ENCODE measurements at regions not wholly inside any gene's neighbourhood (a gene's known extent, or its start where the extent isn't known, plus 50 kb on each side); places are given as distances from the start of the nearest gene placed in this dataset.

- no peak for TF ChIP-seq MBNL3 (CRISPR knock-in tag; conservative IDR thresholded peaks at IDR 0.05)
- TF ChIP-seq, protein P1, sequence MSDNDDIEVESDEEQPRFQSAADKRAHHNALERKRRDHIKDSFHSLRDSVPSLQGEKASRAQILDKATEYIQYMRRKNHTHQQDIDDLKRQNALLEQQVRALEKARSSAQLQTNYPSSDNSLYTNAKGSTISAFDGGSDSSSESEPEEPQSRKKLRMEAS (IDR thresholded peaks at IDR 0.05), result 0 out of 2 replicates have a peak, but pooled peaks have one; percentile 31
- TF ChIP-seq ZNF674 (CRISPR knock-in tag; IDR thresholded peaks at IDR 0.05; ENCODE audit: low read depth), result no peak
- peak; percentile 97 for TF ChIP-seq LCORL (IDR thresholded peaks at IDR 0.05)
- peak; percentile 97 for TF ChIP-seq LCORL (CRISPR knock-in tag; IDR thresholded peaks at IDR 0.05)
- TF ChIP-seq ZNF331 (CRISPR knock-in tag; IDR thresholded peaks at IDR 0.05), result peak; percentile 93
- TF ChIP-seq ZNF75D (CRISPR knock-in tag; IDR thresholded peaks at IDR 0.05; ENCODE audit: borderline replicate concordance), result no peak
- TF ChIP-seq, protein P2, sequence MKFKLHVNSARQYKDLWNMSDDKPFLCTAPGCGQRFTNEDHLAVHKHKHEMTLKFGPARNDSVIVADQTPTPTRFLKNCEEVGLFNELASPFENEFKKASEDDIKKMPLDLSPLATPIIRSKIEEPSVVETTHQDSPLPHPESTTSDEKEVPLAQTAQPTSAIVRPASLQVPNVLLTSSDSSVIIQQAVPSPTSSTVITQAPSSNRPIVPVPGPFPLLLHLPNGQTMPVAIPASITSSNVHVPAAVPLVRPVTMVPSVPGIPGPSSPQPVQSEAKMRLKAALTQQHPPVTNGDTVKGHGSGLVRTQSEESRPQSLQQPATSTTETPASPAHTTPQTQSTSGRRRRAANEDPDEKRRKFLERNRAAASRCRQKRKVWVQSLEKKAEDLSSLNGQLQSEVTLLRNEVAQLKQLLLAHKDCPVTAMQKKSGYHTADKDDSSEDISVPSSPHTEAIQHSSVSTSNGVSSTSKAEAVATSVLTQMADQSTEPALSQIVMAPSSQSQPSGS (CRISPR knock-in tag; IDR thresholded peaks at IDR 0.05), result peak; percentile 88
- TF ChIP-seq, protein P3, sequence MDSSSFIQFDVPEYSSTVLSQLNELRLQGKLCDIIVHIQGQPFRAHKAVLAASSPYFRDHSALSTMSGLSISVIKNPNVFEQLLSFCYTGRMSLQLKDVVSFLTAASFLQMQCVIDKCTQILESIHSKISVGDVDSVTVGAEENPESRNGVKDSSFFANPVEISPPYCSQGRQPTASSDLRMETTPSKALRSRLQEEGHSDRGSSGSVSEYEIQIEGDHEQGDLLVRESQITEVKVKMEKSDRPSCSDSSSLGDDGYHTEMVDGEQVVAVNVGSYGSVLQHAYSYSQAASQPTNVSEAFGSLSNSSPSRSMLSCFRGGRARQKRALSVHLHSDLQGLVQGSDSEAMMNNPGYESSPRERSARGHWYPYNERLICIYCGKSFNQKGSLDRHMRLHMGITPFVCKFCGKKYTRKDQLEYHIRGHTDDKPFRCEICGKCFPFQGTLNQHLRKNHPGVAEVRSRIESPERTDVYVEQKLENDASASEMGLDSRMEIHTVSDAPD (CRISPR knock-in tag; IDR thresholded peaks at IDR 0.05), result peak; percentile 98
- TF ChIP-seq TCF12 (IDR thresholded peaks at IDR 0.05), result no peak
- TF ChIP-seq TCF12 (CRISPR knock-in tag; IDR thresholded peaks at IDR 0.05), result peak; percentile 97
- peak; percentile 86 for TF ChIP-seq FOXA1 (IDR thresholded peaks at IDR 0.05)
- peak; percentile 98 for TF ChIP-seq FOXA1 (CRISPR knock-in tag; IDR thresholded peaks at IDR 0.05)
- peak; percentile 89; the same call in 1 of the 2 replicates for TF ChIP-seq SALL1 (CRISPR knock-in tag; IDR thresholded peaks at IDR 0.05)
- TF ChIP-seq TOE1 (CRISPR knock-in tag; IDR thresholded peaks at IDR 0.05), result 0 out of 2 replicates have a peak, but pooled peaks have one; percentile 45
- TF ChIP-seq ZBTB7B (CRISPR knock-in tag; IDR thresholded peaks at IDR 0.05), result peak; percentile 60
- TF ChIP-seq KDM3A (CRISPR knock-in tag; IDR thresholded peaks at IDR 0.05; ENCODE audit: low read depth), result peak; percentile 75; the same call in 1 of the 2 replicates
- 0 out of 2 replicates have a peak, but pooled peaks have one; percentile 36 for TF ChIP-seq ZNF629 (CRISPR knock-in tag; conservative IDR thresholded peaks at IDR 0.05)
- peak; percentile 56; the same call in 1 of the 2 replicates for TF ChIP-seq ZNF317 (CRISPR knock-in tag; IDR thresholded peaks at IDR 0.05)
- peak; percentile 98 for TF ChIP-seq SOX5 (CRISPR knock-in tag; IDR thresholded peaks at IDR 0.05; ENCODE audit: borderline replicate concordance)
- peak; percentile 33; the same call in 1 of the 2 replicates for TF ChIP-seq ZNF362 (CRISPR knock-in tag; IDR thresholded peaks at IDR 0.05; ENCODE audit: borderline replicate concordance)
- TF ChIP-seq, protein P4, sequence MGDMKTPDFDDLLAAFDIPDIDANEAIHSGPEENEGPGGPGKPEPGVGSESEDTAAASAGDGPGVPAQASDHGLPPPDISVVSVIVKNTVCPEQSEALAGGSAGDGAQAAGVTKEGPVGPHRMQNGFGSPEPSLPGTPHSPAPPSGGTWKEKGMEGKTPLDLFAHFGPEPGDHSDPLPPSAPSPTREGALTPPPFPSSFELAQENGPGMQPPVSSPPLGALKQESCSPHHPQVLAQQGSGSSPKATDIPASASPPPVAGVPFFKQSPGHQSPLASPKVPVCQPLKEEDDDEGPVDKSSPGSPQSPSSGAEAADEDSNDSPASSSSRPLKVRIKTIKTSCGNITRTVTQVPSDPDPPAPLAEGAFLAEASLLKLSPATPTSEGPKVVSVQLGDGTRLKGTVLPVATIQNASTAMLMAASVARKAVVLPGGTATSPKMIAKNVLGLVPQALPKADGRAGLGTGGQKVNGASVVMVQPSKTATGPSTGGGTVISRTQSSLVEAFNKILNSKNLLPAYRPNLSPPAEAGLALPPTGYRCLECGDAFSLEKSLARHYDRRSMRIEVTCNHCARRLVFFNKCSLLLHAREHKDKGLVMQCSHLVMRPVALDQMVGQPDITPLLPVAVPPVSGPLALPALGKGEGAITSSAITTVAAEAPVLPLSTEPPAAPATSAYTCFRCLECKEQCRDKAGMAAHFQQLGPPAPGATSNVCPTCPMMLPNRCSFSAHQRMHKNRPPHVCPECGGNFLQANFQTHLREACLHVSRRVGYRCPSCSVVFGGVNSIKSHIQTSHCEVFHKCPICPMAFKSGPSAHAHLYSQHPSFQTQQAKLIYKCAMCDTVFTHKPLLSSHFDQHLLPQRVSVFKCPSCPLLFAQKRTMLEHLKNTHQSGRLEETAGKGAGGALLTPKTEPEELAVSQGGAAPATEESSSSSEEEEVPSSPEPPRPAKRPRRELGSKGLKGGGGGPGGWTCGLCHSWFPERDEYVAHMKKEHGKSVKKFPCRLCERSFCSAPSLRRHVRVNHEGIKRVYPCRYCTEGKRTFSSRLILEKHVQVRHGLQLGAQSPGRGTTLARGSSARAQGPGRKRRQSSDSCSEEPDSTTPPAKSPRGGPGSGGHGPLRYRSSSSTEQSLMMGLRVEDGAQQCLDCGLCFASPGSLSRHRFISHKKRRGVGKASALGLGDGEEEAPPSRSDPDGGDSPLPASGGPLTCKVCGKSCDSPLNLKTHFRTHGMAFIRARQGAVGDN (CRISPR knock-in tag; IDR thresholded peaks at IDR 0.05), result no peak
Observed at GRCh38 chr12:118714500-118714899, 266.8 kb upstream of the SRRM4 start (continued).
